GM18519 (cell line): ENCODE measurements at regions not wholly inside any gene's neighbourhood (a gene's known extent, or its start where the extent isn't known, plus 50 kb on each side); places are given as distances from the start of the nearest gene placed in this dataset.

ENCODE experiments used
- ATAC-seq: cut with Tn5 transposase; IDR thresholded peaks from one replicate; pipeline ENCODE4 v1.9.1; 2021; ENCODE audit warnings: mild to moderate bottlenecking, moderate library complexity; ENCODE audit not compliant: unreplicated experiment, low FRiP score

DNA sequence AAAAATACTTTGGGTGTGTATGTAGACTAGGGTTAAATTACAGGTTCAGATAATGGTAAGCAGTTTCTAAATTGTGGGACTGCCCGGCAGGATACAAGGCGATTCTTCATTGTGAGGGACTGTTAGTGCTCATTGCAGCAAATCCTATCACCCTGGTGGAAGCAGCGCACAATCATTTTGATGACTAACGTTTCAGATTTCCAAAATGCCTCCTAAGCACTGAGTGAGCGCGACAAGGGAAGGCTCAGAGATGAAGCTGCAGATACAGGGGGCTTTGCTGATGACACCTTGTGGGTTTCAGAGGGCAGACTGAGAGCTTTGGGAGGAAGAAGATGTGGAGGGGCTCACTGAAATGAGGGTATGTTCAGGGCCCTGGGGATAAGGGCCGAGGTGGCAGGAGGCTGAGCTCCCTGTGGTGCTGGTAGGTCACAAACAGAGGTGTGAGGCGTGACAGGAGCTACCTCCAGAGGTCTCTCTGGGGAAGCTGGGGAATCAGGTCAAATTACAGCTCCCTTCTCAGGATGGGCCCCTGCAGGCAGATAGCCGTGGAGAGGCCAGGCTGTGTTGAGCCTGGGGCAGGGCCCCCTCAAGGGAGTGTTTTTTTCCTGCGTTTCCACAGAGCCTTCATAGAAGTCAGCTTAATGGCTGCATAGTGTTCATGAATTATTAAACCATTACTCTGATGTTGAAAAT lies 84.5 kb upstream of the FYN start:
- ATAC-seq = no peak

- ATAC-seq = no peak
These were observed 85.3 kb upstream of the FYN start for GRCh38 chr6:111958534-111958933.

GRCh38 chr6:111959766-111960165 lies 86.5 kb upstream of the FYN start:
- no peak for ATAC-seq

GRCh38 chr6:111967131-111967530 lies 86.8 kb upstream of the CCN6 start:
- ATAC-seq = no peak

- no peak for ATAC-seq
These were observed 83.5 kb upstream of the CCN6 start for GRCh38 chr6:111970426-111970825.

DNA sequence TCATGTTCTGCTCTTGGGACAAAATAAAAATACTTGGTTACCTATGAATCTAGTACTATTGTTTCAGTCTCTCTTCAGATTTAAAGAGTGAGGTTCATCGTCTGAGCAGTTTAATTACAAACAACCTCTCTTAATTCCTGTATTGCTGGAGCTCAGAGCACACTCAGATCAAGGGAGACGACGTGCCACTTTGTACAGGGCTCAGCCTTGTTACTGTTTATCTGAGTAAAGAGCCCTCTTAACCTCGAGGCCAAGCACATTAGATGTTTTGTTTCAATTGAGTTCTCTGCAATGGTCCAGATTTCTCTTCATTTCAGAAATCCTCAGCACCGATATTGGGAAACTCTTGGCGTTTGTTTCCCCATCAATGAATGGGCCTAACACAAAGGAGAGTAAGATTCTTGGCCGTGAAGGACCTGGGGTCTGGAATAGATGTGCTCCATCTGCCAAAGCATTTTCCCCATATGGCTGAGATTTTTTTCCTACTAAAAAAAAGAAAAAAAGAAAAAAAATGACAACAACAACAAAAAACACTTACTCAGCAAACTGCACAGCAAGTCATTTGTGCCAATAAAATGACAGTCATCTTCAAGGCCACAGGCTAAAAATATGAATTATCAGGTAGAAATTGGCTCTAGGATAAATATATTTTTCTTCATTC lies 82.6 kb upstream of the CCN6 start:
- no peak for ATAC-seq

DNA sequence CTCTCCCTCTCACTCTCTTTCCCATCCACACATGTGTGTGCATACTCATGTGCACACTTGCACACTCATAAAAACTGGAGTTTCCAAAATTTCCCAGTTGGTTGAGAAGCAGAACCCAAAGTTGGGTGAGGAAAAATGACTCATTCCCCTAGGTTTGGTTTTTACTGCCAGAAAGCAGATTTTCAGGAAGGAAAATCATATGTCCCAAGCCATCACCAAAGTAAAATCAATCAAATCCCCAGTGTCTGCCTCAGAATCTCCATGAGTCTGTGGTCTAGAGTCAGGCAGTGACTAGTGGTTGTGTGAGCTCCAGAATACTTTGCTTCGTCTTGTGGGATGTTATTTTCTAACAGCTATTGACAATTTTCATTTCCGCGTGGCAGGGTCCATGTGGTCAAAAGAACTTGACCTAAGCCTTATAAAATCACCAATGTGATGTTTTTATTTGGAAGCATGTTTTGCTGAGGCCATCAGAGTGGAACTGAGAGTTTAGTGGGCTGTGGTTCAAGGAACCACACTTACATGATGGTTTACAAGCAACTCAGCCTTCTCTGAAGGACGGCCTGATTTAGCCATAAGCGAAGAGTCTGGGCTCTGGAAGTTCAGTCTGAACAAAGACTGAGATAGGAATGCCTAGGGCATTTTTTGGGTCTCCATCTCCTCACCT lies 81.9 kb upstream of the CCN6 start:
- ATAC-seq = no peak

GRCh38 chr6:111972745-111973117 lies 81.2 kb upstream of the CCN6 start:
- no peak for ATAC-seq

GRCh38 chr6:111973118-111973761 lies 80.7 kb upstream of the CCN6 start:
- no peak for ATAC-seq

GRCh38 chr6:111973927-111974639 lies 79.8 kb upstream of the CCN6 start:
- ATAC-seq = no peak

- no peak for ATAC-seq
These were observed 78.4 kb upstream of the CCN6 start for GRCh38 chr6:111975466-111975865.

DNA sequence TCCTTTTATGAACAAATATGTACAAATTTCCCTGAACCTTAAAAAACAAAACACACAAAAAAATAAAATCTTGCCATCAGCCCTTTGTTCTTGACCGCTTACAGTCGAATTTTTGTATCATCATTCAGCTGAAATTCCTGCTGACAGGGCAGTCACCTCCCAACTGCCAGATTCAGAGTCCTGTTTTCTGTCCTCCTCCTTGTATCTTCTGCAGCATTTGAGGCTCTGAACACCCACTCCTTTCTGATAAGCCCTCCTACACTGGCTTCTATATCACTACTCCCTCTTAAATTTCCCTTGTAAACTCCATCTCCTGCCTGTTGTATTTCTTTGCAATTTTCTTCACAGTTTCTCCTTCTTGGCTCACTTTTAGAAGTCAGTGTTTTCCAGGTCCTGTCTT lies 77.8 kb upstream of the CCN6 start:
- no peak for ATAC-seq

DNA sequence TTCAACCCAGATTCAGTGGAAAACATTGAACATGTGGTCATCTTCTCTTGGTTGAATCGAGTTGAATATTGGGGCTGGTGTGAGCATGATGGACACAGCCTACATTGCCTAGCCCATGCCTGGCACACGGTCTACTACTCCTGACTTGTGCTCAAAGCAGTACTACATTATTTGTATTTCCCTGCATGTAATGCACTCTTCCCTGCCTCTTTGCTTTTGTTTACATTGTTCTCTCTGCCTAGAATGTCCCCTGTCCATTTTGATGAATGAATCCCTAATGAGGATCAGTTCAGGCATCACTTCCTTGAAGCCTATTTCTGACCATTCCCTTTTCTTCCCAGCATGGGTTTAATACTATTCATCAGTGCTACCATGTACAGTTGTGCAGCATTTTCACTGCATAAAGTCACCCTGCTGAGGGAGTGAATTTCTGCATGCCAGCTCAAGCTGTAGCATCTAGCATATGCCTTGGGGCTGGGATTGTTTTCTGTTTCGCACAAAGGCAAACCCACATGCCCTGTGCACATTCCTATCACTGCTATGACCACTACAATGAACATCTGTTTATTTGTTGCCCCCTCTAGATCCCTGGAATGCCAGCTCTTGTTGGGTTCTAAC lies 75.3 kb upstream of the CCN6 start:
- ATAC-seq = no peak

GRCh38 chr6:111979633-111980032 lies 74.3 kb upstream of the CCN6 start:
- ATAC-seq = no peak

- ATAC-seq = no peak
These were observed 73.8 kb upstream of the CCN6 start for GRCh38 chr6:111980143-111980542.

DNA sequence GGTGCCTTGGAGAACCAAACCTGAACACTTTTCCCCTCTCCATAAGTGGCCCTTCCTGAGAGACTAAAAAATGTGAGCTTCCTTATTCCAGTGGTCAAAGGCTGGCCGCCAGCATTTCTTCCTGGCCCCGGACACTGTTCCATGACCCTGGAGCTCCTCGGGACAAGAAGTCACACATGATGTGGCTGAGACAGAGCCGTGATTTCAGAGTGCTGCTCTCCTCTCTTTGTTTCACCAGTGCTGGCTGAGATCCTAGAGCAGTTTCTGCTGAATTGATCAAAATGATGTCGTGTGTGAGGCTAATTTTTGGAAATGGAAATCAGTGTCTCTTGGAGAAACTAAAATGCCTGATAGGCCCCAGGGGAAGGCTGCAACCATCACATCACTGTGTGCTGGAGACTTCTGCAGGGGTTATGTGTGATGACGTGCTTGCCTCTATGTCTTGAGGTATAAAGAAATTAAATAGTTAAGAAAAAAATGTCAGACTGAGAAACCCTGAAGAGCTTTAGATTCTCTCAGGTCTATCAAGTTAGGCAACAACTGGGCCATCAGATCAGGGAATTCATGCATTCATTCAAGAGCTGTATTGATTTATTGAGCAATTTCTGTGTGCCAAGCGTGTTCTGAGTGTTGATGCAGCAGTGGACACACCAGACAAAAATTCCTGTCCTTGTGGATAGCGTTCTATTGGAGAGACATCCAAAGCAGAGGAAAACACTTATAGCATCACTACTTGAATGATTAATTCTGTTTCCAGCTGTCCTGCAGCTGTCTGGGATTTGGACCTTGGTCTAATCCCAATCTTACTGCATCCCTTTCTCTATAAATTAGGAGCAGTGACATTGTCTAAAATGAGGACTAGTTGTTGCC lies 72.7 kb upstream of the CCN6 start:
- no peak for ATAC-seq

- ATAC-seq = no peak
These were observed 71.2 kb upstream of the CCN6 start for GRCh38 chr6:111982681-111983080.

- no peak for ATAC-seq
These were observed 70.7 kb upstream of the CCN6 start for GRCh38 chr6:111983193-111983592.

- ATAC-seq = no peak
These were observed 69.8 kb upstream of the CCN6 start for GRCh38 chr6:111984081-111984480.
